GM18868 (cell line): ENCODE measurements at regions not wholly inside any gene's neighbourhood (a gene's known extent, or its start where the extent isn't known, plus 50 kb on each side); places are given as distances from the start of the nearest gene placed in this dataset.
A peak's percentile ranks its signal among the peaks of the same experiment; 100 is the strongest.

ENCODE experiments used
- ATAC-seq: cut with Tn5 transposase; IDR thresholded peaks from one replicate; pipeline ENCODE4 v1.9.1; 2021; ENCODE audit warnings: mild to moderate bottlenecking, moderate library complexity; ENCODE audit not compliant: unreplicated experiment

DNA sequence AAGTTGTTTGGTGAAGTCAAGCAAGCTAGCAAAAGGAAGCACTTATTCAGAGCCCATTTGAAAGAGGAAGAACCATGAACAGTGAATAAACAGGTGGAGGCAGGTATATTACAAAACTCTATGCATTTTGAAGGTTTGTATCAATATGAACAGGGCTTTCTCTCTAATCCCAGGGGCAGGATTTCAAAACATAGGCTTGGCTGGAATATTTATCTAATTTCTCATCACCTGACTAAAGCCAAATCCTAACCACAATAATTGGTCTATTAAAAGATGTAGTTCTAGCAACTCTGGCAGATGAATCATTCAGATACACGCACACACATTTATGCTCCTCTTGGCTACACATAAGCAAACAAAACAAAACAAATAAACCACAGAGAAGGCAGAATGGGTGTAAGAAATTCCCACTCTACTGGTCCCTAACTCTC lies 554.4 kb downstream of the INHBA start:
- peak; percentile 71 for ATAC-seq

DNA sequence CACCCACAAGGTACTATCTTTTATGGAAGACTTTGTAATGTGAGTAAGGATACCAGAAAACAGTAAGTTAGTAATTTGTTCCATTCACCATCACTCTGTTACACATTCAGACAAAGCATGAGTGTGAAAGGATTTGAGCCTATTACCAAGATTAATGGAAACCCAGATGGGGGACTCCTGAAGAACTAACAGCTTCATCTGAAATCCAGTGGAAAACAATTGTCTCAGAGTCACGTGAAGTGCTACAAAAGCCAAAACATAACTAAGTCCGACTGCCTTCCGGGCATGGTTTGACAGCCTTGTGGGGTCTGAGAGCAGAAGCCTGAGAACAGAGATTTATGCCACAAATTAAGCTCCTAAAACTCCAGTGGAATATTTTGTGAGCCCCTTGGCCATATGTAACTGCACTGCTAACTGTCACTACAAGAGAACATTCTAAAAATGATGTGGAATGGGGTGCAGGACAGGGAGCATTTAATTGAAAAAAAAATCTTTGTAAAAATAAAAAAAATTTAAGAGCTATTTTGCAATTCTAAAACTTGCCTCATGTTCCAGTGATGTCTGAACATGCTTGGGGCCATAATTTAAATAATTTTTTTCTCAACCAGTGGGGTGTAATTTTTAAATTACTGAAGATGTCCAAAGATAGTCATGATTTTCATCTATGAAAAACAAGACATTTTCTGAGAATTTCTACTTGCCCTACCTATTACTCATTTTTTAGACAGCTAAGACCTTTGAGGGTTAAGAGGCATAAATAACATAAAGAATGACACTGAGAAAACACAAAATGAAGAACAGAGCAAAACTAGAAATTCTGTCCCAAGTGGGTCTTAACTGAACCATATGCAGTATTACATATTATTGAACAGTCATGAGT lies 555.0 kb downstream of the INHBA start:
- no peak for ATAC-seq

GRCh38 chr7:41146429-41146828 lies 556.5 kb downstream of the INHBA start:
- ATAC-seq: no peak

GRCh38 chr7:41145656-41146055 lies 557.2 kb downstream of the INHBA start:
- ATAC-seq: no peak

DNA sequence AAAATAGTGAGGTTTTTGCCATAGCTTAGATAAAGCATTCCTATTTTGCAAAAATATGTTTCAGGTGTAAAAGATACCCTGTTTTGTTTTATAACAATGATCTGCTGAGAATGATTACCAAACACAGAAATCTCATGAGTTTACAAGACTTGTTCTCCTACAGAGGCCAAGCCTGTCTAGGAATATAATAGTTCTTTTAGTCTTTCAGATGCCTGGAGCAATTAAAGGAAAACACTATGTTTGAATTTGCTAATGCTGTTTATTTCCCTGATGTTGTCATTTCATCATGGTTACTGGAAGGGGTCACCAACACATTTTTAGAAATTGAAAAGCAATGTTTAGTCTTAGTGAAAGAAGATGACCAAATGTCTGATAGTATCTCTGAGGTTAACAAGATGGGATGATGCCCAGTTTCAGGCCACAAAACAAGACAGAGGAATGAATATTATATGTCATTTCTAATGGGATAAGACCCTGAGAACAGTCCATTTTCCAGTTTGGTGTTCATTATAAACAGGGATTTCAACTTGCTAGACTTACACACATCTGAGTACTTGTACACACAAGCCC lies 559.9 kb downstream of the INHBA start:
- no peak for ATAC-seq

DNA sequence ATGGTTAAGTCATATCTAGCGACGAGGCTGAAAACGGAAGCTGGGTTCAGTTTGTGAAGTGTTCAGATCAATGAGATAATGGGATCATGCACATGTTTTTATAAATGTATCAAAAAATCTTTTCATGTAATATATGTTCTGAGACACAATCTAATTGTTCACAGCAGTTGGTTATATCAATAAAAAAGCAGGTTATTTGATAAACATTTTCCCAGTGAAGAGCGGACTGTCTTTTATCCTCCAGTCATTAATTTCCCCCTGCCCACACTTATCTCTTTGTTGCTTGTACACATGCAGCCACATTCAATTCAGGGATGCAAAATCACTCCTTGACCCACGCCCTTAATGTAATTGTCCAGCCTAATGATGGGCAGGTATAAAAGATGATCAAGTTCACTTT lies 563.1 kb downstream of the INHBA start:
- no peak for ATAC-seq

DNA sequence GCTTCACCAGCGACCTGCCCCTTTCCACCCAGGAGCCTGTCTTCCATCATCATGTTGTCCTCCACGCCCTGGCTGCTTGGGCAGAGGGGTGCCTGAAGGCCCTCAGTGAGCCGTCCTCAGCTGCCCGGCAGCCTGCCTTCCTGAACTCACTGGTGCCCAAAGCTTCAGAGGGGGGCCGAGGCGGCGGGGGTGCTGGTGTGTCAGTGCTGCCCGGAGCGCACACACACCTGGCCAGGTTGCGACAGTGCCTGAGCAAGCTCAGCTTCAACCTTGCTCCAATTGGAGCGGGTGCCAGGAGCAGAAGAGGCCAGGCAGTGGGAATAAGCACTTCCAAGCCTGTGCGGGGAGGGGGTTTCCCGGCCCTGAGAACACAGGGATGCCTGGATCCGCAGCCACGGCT lies 566.3 kb downstream of the INHBA start:
- no peak for ATAC-seq

- no peak for ATAC-seq
Observed at GRCh38 chr7:41135511-41135910, 567.4 kb downstream of the INHBA start.

DNA sequence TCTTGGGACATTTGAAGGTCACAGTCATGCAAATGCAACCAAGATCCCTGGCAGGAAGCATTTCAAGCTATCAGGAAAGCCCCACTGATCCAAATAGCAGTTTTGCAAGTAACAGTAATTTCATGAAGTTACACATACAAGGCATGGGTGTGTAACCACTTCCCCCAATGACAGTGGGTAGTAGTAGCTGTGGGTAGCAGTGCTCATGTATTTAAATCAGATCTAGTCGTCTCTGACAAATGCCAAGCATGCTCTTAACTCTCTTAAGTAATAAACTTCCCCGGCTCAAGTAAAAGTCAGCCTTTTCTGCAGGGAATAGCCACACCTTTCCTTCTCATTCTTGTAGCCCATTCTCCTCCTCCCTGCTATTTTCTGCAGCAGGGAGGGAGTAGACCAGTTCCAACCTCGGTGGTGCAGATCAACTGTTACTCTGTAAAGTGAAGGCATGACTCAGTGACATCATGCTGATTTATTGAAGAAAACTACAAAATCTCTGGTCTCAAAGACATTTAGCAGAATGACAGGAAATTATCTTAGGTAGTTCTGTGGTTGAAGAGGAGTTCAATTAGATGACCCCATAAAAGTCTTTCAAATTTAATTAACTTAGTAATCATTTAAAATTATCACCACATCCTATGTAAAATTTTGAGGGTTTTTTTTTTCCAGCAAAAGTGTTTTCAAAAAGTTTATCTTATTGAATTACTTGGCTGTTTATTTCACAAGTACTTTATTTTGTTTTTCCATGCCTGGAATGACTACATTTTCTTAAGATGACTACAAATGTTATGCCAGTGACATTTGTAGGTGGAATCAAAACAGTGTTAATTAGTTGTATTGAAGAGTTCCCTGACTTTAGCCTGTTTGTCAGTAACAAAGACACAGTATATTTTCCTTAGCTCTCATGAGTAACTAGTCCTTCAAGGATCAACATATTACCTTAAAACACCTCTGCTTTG lies 568.3 kb downstream of the INHBA start:
- peak; percentile 93 for ATAC-seq

DNA sequence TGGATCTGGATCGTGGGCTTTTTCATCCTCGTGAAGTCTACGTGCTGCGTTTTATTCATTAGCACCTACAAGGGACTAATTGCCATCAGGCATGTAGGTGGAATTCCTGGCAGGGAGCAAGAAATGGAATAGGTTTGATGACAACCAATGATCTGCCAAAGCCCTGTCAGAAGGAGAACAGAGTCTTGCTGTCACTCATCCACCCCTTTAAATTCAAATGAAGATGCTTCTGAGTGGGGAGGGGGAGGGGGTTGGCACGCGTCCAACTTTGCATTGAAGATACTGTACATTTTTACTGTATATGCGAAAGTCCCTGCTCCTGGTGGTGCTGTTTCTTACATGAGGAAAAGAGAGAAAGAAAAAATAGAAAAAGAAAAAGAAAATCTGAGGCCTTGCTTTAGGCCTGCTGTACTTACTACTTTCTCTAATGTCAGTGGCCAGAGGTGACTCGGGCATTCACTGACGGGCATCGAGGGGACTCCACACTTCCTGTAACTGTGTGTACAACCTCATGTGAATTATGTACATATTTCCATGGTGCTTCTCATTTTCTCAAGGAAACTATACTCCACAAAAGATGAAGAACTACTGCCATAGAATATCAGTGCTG lies 569.1 kb downstream of the INHBA start:
- ATAC-seq: peak; percentile 29

DNA sequence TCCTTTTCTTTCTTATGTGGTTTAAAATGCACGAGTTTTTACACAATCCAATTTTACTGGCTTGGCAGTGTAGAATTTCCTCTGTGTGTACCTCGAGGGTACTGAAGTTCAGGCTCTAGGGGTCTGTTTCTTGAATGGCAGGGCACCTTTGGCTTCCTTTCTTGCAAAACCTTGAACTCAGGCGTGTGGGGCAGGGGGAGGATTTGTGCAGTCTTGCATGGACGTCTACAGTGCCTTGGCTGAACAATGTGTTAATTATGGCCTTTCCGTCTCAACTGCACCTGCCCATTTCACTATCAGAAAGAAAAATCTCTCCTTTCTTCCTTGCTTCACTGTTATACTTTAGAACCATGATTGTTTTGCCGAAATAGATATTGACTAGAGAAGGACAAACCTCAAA lies 570.9 kb downstream of the INHBA start:
- ATAC-seq: peak; percentile 28

GRCh38 chr7:41130561-41131236 lies 572.2 kb downstream of the INHBA start:
- no peak for ATAC-seq

GRCh38 chr7:41130086-41130485 lies 572.8 kb downstream of the INHBA start:
- no peak for ATAC-seq

DNA sequence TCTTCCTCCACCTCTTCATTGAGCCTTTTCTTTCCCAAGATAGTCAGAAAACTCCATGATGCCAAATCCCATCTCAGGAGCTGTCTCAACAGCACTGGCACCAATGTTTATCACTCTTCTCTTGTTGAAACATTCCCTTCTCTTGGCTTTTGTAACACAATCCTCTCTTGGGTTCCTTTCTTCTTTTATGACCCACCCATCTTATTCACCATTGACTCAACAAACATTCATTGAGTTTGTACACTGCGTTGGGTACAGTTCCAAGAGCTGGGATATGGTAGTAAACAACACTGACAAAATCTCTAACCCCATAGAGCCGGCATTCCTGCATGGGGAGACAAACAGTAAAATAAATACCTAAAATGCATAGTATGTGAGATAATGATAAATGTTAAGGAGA lies 577.5 kb downstream of the INHBA start:
- ATAC-seq: no peak

DNA sequence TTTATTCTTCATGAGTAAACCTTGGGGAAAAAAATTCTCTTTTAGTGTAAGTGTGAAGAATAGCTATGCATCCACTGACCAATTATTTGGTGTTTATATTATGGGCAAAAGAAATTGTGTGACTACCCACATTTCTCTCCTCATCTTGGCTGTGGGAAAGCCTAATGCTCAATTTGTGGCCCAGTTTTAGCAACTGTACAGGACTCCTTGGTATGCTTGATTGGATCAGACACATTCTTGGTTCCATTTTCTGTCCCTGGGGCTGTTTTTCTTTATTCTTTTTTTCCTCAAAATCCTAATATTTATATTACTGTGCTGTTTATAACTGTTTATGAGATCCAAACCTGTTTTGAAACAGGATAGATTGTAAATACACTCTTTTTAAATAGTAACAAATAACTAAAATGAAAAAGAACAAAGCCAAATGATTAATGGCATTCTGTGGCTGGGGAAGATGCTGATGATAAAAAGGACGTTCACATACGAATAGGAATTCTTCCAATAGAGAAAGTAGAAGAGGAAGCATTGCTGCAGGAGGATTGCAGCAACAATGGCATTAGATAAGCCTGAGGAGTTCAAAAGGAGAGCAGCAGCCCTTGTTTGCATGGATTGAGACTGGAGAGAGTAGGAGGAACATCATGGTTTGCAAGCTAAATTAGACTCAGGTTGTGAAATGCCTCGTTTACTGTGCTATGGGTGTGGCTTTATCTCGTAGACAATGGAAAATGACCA lies 580.5 kb downstream of the INHBA start:
- no peak for ATAC-seq

- ATAC-seq: no peak
Observed at GRCh38 chr7:41121228-41121627, 581.7 kb downstream of the INHBA start.

DNA sequence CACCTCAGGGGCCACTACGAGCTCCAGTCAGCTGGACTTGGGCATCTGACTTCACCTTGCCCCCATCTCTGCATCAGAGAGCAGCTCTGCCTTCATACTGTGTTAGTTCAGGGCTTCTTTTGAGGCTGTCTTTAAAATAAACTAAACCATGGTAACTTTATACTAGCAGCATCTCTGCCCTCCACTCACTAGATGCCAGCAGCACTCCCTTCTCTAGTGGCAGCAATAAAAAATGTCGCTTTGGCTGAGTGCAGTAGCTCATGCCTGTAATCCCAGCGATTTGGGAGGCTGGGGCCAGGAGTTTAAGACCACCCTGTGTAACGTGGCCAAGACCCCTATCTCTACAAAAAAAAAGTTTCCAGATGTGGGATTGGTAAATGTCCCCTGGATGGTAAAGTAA lies 584.4 kb downstream of the INHBA start:
- ATAC-seq: no peak

- no peak for ATAC-seq
Observed at GRCh38 chr7:41117431-41117830, 585.5 kb downstream of the INHBA start.

DNA sequence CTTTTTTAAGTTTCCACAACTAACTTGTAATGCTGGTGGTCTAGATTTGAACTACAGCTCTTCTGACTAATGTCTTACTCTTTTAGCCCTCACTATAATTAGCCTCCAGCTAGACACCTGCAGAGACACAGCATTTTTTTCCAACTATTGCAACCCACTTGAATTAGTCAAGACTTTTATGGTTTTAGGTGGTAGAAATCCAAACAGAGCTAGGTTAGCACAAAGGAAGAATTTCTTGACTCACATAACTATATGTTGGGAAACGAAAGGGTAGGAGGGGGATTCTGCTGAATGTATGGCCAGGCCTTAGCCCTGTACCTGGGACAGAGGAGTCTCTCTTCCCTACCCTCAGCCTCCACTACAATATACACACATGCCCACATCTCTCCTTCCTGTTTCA lies 586.1 kb downstream of the INHBA start:
- ATAC-seq: no peak

DNA sequence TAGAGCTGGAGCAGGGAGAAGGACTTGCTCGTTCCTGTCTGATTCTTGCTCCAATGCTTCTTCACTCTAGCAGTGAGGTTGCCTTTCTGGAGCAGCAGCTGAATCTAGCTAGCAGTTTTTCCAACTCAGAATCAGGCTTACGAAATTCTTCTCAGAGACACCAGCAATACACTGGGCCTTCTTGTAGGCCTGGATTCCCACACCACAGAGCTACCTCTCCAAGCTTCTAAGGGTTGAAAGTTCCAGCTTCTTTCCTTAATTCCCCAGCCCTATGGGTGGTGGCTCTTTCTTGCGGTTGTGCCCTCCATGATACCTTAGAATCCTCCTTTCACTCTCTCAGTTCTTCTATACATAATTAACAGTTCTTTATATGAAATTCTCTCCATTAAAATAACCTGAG lies 586.6 kb downstream of the INHBA start:
- ATAC-seq: no peak
